Lower leg skin (tissue), 4 donors: ENCODE measurements at regions not wholly inside any gene's neighbourhood (a gene's known extent, or its start where the extent isn't known, plus 50 kb on each side); places are given as distances from the start of the nearest gene placed in this dataset.

Experiments
- DNase-seq, 2 donors: peaks; one replicate each; pipeline ENCODE4 v3.0.0-alpha.2; 2019; ENCODE audit warnings: low spot score in 2 of 2
- H3K4me3 ChIP-seq: fragments of 200-600 bp; sonication (generic); 2 replicates; pipeline ENCODE4 v1.5.1; 2017; ENCODE audit warnings: mild to moderate bottlenecking, low read depth; ENCODE audit not compliant: poor library complexity, severe bottlenecking
- CTCF ChIP-seq, 3 donors: fragments of 450-650 bp; IDR thresholded peaks; one replicate each; pipeline ENCODE4 v1.5.1; 2016; ENCODE audit warnings: antibody characterized with exemption in 3 of 3, mild to moderate bottlenecking in 3 of 3, moderate library complexity in 2 of 3
- POLR2A ChIP-seq, 2 donors: fragments of 450-650 bp; IDR thresholded peaks; one replicate each; pipeline ENCODE4 v1.6.1; 2016 to 2017; ENCODE audit warnings: antibody characterized with exemption in 2 of 2, mild to moderate bottlenecking in 1 of 2, moderate library complexity in 1 of 2
- WGBS, 2 donors: methylation state at CpG; one replicate each; pipeline ENCODE4 v1.1.5; 2018; 5-methylcytosine and 5-hydroxymethylcytosine counted together
- intact Hi-C: fragments of 100-400 bp; cut with DNase I; formaldehyde crosslinking; loops from one replicate; pipeline ENCODE4 v1.15.0; 2023; ENCODE audit warnings: low total_unique reads

GRCh38 chr6:1496092-1496491, 106.7 kb downstream of the FOXF2 start:
- no peak overlapping the region for H3K4me3 ChIP-seq
- intact Hi-C loops = no loop called here
- DNase-seq = no peak
- WGBS, 2 donors = 97 to 99% methylated on average over 5 of the region's 5 CpGs
- no peak for TF ChIP-seq CTCF (IDR thresholded peaks at IDR 0.05)
- no peak for TF ChIP-seq POLR2A (IDR thresholded peaks at IDR 0.05)

GRCh38 chr6:1496836-1497760, 107.7 kb downstream of the FOXF2 start:
- DNase-seq = no peak
- H3K4me3 ChIP-seq = no peak overlapping the region
- 66 to 72% methylated on average over 14 to 15 of the region's 16 CpGs for WGBS, 2 donors
- intact Hi-C loops = no loop called here
- TF ChIP-seq CTCF (IDR thresholded peaks at IDR 0.05) = no peak
- TF ChIP-seq POLR2A (IDR thresholded peaks at IDR 0.05) = no peak

- DNase-seq = no peak
- 63 to 66% methylated on average over 4 of the region's 4 CpGs for WGBS, 2 donors
- intact Hi-C loops = no loop called here
- no peak for TF ChIP-seq POLR2A (IDR thresholded peaks at IDR 0.05)
- TF ChIP-seq CTCF (IDR thresholded peaks at IDR 0.05) = no peak
- no peak overlapping the region for H3K4me3 ChIP-seq
Observed at GRCh38 chr6:1497761-1498105, 108.4 kb downstream of the FOXF2 start.

- intact Hi-C loops = no loop called here
- 76 to 79% methylated on average over 8 of the region's 8 CpGs for WGBS, 2 donors
- H3K4me3 ChIP-seq = no peak overlapping the region
- no peak for DNase-seq
- TF ChIP-seq POLR2A (IDR thresholded peaks at IDR 0.05) (no peak), CTCF (IDR thresholded peaks at IDR 0.05) (no peak)
Observed at GRCh38 chr6:1498491-1499113, 109.2 kb downstream of the FOXF2 start.

- WGBS, 2 donors = 68 to 78% methylated on average over 8 of the region's 8 CpGs
- DNase-seq = no peak
- intact Hi-C loops = no loop called here
- H3K4me3 ChIP-seq = no peak overlapping the region
- TF ChIP-seq POLR2A (IDR thresholded peaks at IDR 0.05) = no peak
- TF ChIP-seq CTCF (IDR thresholded peaks at IDR 0.05) = no peak
Observed at GRCh38 chr6:1499777-1500176, 109.9 kb upstream of the FOXC1 start.
